PC-3 (cell line): ENCODE measurements at regions not wholly inside any gene's neighbourhood (a gene's known extent, or its start where the extent isn't known, plus 50 kb on each side); places are given as distances from the start of the nearest gene placed in this dataset.

Experiments
- CTCF ChIP-seq: fragments of 300-600 bp; sonication (generic); conservative IDR thresholded peaks from 2 replicates; pipeline ENCODE4 v1.5.1; 2017; ENCODE audit warnings: antibody characterized with exemption, low read depth, mild to moderate bottlenecking, low read length
- EZH2 ChIP-seq: fragments of 300-600 bp; sonication (generic); IDR thresholded peaks from one replicate; pipeline ENCODE4 v1.6.1; 2017; ENCODE audit warnings: antibody characterized with exemption, mild to moderate bottlenecking, low read length; ENCODE audit not compliant: unreplicated experiment
- EZH2phosphoT487 ChIP-seq: fragments of 300-600 bp; sonication (generic); IDR thresholded peaks from 2 replicates; pipeline ENCODE4 v1.6.1; 2018; ENCODE audit warnings: mild to moderate bottlenecking, antibody characterized with exemption, low read length, borderline replicate concordance

- TF ChIP-seq CTCF = no peak
- no peak for TF ChIP-seq EZH2
- TF ChIP-seq EZH2phosphoT487 = no peak
Observed at GRCh38 chr3:99348451-99348850, 289.9 kb upstream of the COL8A1 start.
